Smooth muscle cell (in vitro differentiated cells): ENCODE measurements at regions not wholly inside any gene's neighbourhood (a gene's known extent, or its start where the extent isn't known, plus 50 kb on each side); places are given as distances from the start of the nearest gene placed in this dataset.

Experiments
- DNase-seq: peaks from one replicate; lab custom pipeline; 2025; ENCODE audit not compliant: unreplicated experiment; lab: John Stamatoyannopoulos, UW
- H2AFZ ChIP-seq: fragments of 200-600 bp; sonication (generic); 2 replicates; pipeline ENCODE4 v1.6.0; 2016; ENCODE audit warnings: antibody characterized with exemption, low read depth, mild to moderate bottlenecking
- H3F3A ChIP-seq: fragments of 200-600 bp; sonication (generic); 2 replicates; pipeline ENCODE4 v1.6.0; 2017; ENCODE audit warnings: antibody characterized with exemption, low read depth
- H3K27ac ChIP-seq: fragments of 200-600 bp; sonication (generic); 2 replicates; pipeline ENCODE4 v1.5.1; 2016; ENCODE audit warnings: low read depth, mild to moderate bottlenecking
- H3K27me3 ChIP-seq: fragments of 200-600 bp; sonication (generic); 2 replicates; pipeline ENCODE4 v1.6.1; 2016; ENCODE audit warnings: low read depth, mild to moderate bottlenecking
- H3K36me3 ChIP-seq: fragments of 200-600 bp; sonication (generic); 2 replicates; pipeline ENCODE4 v1.5.1; 2016; ENCODE audit warnings: low read depth
- H3K4me1 ChIP-seq: fragments of 200-600 bp; sonication (generic); 2 replicates; pipeline ENCODE4 v1.5.1; 2016; ENCODE audit warnings: low read depth
- H3K4me2 ChIP-seq: fragments of 200-600 bp; sonication (generic); 2 replicates; pipeline ENCODE4 v1.6.0; 2016; ENCODE audit warnings: mild to moderate bottlenecking
- H3K4me3 ChIP-seq: fragments of 200-600 bp; sonication (generic); 2 replicates; pipeline ENCODE4 v1.5.1; 2016; ENCODE audit warnings: mild to moderate bottlenecking
- H3K79me2 ChIP-seq: fragments of 200-600 bp; sonication (generic); 2 replicates; pipeline ENCODE4 v1.6.0; 2016; ENCODE audit warnings: low read depth, mild to moderate bottlenecking
- H3K9ac ChIP-seq: fragments of 200-600 bp; sonication (generic); 2 replicates; pipeline ENCODE4 v1.6.0; 2016; ENCODE audit warnings: low read depth
- H3K9me3 ChIP-seq: fragments of 200-600 bp; sonication (generic); replicated peaks from 2 replicates; pipeline ENCODE4 v1.5.1; 2016; ENCODE audit warnings: low read depth
- H4K20me1 ChIP-seq: fragments of 200-600 bp; sonication (generic); 2 replicates; pipeline ENCODE4 v1.6.0; 2016; ENCODE audit warnings: low read depth
- CTCF ChIP-seq: fragments of 200-600 bp; sonication (generic); IDR thresholded peaks from 2 replicates; pipeline ENCODE4 v1.5.1; 2017; ENCODE audit warnings: borderline replicate concordance, mild to moderate bottlenecking, antibody characterized with exemption; ENCODE audit not compliant: insufficient read depth, poor library complexity, severe bottlenecking
- WGBS: methylation state at CpG from one replicate; pipeline ENCODE4 v1.1.7; 2016; ENCODE audit warnings: low lambda C conversion rate; 5-methylcytosine and 5-hydroxymethylcytosine counted together

- no peak overlapping the region for H3K4me2 ChIP-seq
- no peak overlapping the region for H3K4me3 ChIP-seq
- no peaks in the 10 kb centered on the region for H3F3A ChIP-seq
- no peak overlapping the region for H3K27ac ChIP-seq
- H4K20me1 ChIP-seq: no peaks in the 10 kb centered on the region
- H3K79me2 ChIP-seq: no peaks in the 10 kb centered on the region
- no peak for DNase-seq
- H3K4me1 ChIP-seq: no peaks in the 10 kb centered on the region
- H3K27me3 ChIP-seq: no peaks in the 10 kb centered on the region
- 85% methylated on average over 2 of the region's 2 CpGs for WGBS
- no peak overlapping the region for H3K9ac ChIP-seq
- no peaks in the 10 kb centered on the region for H3K36me3 ChIP-seq
- no peaks in the 10 kb centered on the region for H3K9me3 ChIP-seq
- TF ChIP-seq CTCF: no peak
- no peak overlapping the region for H2AFZ ChIP-seq
Observed at GRCh38 chr6:78188891-78189290, 536.1 kb downstream of the MEI4 start.

GRCh38 chr6:78192057-78192456 is 539.2 kb downstream of the MEI4 start:
- 56% methylated on average over 1 of the region's 1 CpG for WGBS

GRCh38 chr6:78199044-78199443 is 546.2 kb downstream of the MEI4 start:
- no peak for TF ChIP-seq CTCF
- Histone ChIP-seq H3K27ac (no peak overlapping the region), H3K4me1 (no peaks in the 10 kb centered on the region), H3F3A (no peaks in the 10 kb centered on the region), H4K20me1 (no peaks in the 10 kb centered on the region), H2AFZ (no peak overlapping the region), H3K79me2 (no peaks in the 10 kb centered on the region), H3K4me2 (no peak overlapping the region), H3K36me3 (no peaks in the 10 kb centered on the region), H3K9ac (no peak overlapping the region), H3K4me3 (no peak overlapping the region), H3K9me3 (no peaks in the 10 kb centered on the region), H3K27me3 (no peaks in the 10 kb centered on the region)
- DNase-seq: no peak
- WGBS: 82% methylated on average over 4 of the region's 5 CpGs

More at GRCh38 chr6:78192057-78192456, 539.2 kb downstream of the MEI4 start:
- TF ChIP-seq CTCF: no peak
- no peak overlapping the region for H2AFZ ChIP-seq
- H3K9me3 ChIP-seq: no peaks in the 10 kb centered on the region
- no peaks in the 10 kb centered on the region for H3F3A ChIP-seq
- no peaks in the 10 kb centered on the region for H3K79me2 ChIP-seq
- no peak for DNase-seq
- H3K36me3 ChIP-seq: no peaks in the 10 kb centered on the region
- H3K27ac ChIP-seq: no peak overlapping the region
- no peaks in the 10 kb centered on the region for H4K20me1 ChIP-seq
- H3K9ac ChIP-seq: no peak overlapping the region
- H3K27me3 ChIP-seq: no peaks in the 10 kb centered on the region
- no peak overlapping the region for H3K4me3 ChIP-seq
- H3K4me2 ChIP-seq: no peak overlapping the region
- no peaks in the 10 kb centered on the region for H3K4me1 ChIP-seq

- no peak for DNase-seq
- no peak overlapping the region for H3K4me3 ChIP-seq
- no peak overlapping the region for H3K27ac ChIP-seq
- no peaks in the 10 kb centered on the region for H3K36me3 ChIP-seq
- no peaks in the 10 kb centered on the region for H3K4me1 ChIP-seq
- H3K4me2 ChIP-seq: no peak overlapping the region
- no peak for TF ChIP-seq CTCF
- no peaks in the 10 kb centered on the region for H3F3A ChIP-seq
- H3K9ac ChIP-seq: no peak overlapping the region
- 63% methylated on average over 3 of the region's 3 CpGs for WGBS
- no peaks in the 10 kb centered on the region for H3K27me3 ChIP-seq
- peak overlapping the region; percentile 24 for H2AFZ ChIP-seq
- H3K9me3 ChIP-seq: no peaks in the 10 kb centered on the region
- H4K20me1 ChIP-seq: no peaks in the 10 kb centered on the region
- no peaks in the 10 kb centered on the region for H3K79me2 ChIP-seq
Observed at GRCh38 chr6:78222226-78222625, 569.4 kb downstream of the MEI4 start.
